Peyer's patch (tissue), 4 donors: ENCODE measurements at regions not wholly inside any gene's neighbourhood (a gene's known extent, or its start where the extent isn't known, plus 50 kb on each side); places are given as distances from the start of the nearest gene placed in this dataset.

ENCODE experiments used
- CTCF ChIP-seq, 6 experiments: fragments of 450-650 bp in 4 of 6; fragments of 200-600 bp in 2 of 6; sonication (generic) in 1 of 6; IDR thresholded peaks; one replicate each; pipeline ENCODE4 v1.5.1; 2017 to 2019; ENCODE audit warnings: antibody characterized with exemption in 6 of 6, mild to moderate bottlenecking in 3 of 6, moderate library complexity in 1 of 6
- POLR2A ChIP-seq, 2 donors: fragments of 450-650 bp; IDR thresholded peaks; one replicate each; pipeline ENCODE4 v1.5.1; 2017; ENCODE audit warnings: antibody characterized with exemption in 2 of 2, mild to moderate bottlenecking in 2 of 2, moderate library complexity in 2 of 2

DNA sequence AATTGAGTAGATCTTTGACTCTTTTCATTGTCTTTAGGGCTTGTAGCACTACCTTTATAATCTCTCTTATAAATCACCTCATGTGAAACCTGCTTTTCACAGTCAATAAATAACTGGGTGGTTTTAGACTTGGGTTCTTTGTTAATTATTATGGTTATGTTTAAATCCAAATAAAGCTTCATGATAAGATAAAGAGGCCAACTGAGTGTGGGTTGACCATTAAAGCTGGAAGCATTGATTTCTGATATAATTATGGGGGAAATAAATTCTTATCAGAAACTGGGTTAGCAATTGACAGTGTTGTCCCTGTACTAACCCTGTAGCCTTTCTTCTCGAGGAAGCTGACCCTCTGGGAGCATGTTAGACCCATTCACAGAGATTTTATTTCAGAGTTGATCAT is 384.7 kb upstream of the LCORL start:
- TF ChIP-seq CTCF (IDR thresholded peaks at IDR 0.05) (no peak), POLR2A (IDR thresholded peaks at IDR 0.05) (no peak)
